ENCODE measurements at regions not wholly inside any gene's neighbourhood (a gene's known extent, or its start where the extent isn't known, plus 50 kb on each side); places are given as distances from the start of the nearest gene placed in this dataset.

DNA sequence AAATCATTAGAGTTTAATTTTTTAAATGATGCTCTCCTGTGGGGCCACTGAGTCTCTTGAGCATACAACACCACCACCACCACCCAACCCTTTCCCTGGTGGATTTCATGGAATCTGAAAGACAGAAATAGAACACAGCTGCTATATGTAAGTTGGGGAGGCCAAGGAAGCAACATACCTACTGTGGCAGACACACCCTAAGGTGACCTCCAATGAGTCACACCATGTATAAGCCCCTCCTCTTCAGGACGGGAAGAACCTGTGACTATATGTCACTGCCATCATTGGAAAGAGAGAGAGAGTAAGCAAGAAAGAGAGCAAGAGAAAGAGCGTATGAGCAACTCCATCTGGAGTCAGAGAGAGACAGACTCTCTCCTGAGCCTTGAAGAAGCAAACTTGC lies 172.4 kb upstream of the NFE2L3 start:
- intact Hi-C loops (cut with micrococcal nuclease), result no loop called here

DNA sequence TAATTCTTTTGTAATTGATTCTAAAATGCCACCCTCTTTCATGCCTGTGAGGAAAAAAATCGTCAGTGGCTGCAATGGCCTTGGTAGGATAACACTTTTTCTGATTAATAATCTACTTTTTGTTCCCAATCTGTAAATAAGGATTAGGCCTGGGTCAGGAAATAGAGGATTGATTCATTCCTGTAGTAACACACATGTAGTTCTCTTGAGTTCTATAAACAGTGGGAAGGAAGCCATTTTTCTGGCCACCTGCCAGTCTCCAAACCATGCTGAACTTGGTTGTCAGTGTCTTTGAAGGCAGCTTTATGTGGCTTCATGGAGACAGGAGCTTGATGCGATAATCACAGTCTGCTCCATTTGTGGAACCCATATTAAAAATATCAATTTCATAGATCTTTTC lies 169.3 kb upstream of the NFE2L3 start:
- Histone ChIP-seq H3K9ac (replicated peaks; ENCODE audit: extremely low read depth, insufficient read depth, low read length) (no peak overlapping the region), H3K4me1 (ENCODE audit: control insufficient read depth, extremely low read depth, insufficient read depth, low read length) (no peaks in the 10 kb centered on the region), H3K9me3 (replicated peaks; ENCODE audit: control insufficient read depth, insufficient read depth, low read length) (no peaks in the 10 kb centered on the region), H3K4me2 (ENCODE audit: insufficient read depth, low read length) (no peak overlapping the region), H3K79me2 (ENCODE audit: control insufficient read depth, insufficient read depth, low read length) (no peaks in the 10 kb centered on the region), H3K27me3 (ENCODE audit: control insufficient read depth in 2 of 2, insufficient read depth in 2 of 2, low read length in 2 of 2) (no peaks in the 10 kb centered on the region), H2AFZ (ENCODE audit: low read depth, low read length) (no peak overlapping the region), H3K27ac (ENCODE audit: insufficient read depth, low read depth, low read length) (no peak overlapping the region), H4K20me1 (replicated peaks; ENCODE audit: control insufficient read depth, extremely low read depth, insufficient read depth, low read length) (no peaks in the 10 kb centered on the region), H3K36me3 (ENCODE audit: control insufficient read depth in 2 of 2, extremely low read depth in 1 of 2, insufficient read depth in 2 of 2, low read length in 2 of 2) (no peaks in the 10 kb centered on the region), H3K9me1 (replicated peaks; ENCODE audit: control insufficient read depth, extremely low read depth, insufficient read depth, low read length) (no peaks in the 10 kb centered on the region), H3K4me3 (replicated peaks in 1 of 3; ENCODE audit: insufficient read depth in 1 of 3, low read depth in 1 of 3, low read length in 3 of 3) (no peak overlapping the region)
- BruUV-seq (replicated peaks), result no TSS peak
- intact Hi-C loops (cut with micrococcal nuclease), result no loop called here
- TF ChIP-seq, protein P1, sequence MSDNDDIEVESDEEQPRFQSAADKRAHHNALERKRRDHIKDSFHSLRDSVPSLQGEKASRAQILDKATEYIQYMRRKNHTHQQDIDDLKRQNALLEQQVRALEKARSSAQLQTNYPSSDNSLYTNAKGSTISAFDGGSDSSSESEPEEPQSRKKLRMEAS (IDR thresholded peaks at IDR 0.05; ENCODE audit: insufficient read depth, insufficient read length), result no peak
- TF ChIP-seq GATA2 (IDR thresholded peaks at IDR 0.05; ENCODE audit: insufficient read depth, insufficient read length, low read depth, low read length), result no peak
- TF ChIP-seq MYC (IDR thresholded peaks at IDR 0.05; ENCODE audit: low read depth, low read length), result no peak
- TF ChIP-seq FOS (IDR thresholded peaks at IDR 0.05; ENCODE audit: borderline replicate concordance, insufficient read depth, low read length), result no peak
- no peak for TF ChIP-seq JUN (IDR thresholded peaks at IDR 0.05; ENCODE audit: borderline replicate concordance, insufficient read depth, insufficient read length, low read depth)
- no peak for TF ChIP-seq EZH2 (IDR thresholded peaks at IDR 0.05; ENCODE audit: borderline replicate concordance, low read depth, low read length, severe bottlenecking)
- TF ChIP-seq POLR2AphosphoS5 (IDR thresholded peaks at IDR 0.05; ENCODE audit: insufficient read depth, low read depth, low read length), result no peak
- TF ChIP-seq POLR2A (IDR thresholded peaks at IDR 0.05; ENCODE audit: low read depth, low read length), result no peak
- TF ChIP-seq, protein P2, sequence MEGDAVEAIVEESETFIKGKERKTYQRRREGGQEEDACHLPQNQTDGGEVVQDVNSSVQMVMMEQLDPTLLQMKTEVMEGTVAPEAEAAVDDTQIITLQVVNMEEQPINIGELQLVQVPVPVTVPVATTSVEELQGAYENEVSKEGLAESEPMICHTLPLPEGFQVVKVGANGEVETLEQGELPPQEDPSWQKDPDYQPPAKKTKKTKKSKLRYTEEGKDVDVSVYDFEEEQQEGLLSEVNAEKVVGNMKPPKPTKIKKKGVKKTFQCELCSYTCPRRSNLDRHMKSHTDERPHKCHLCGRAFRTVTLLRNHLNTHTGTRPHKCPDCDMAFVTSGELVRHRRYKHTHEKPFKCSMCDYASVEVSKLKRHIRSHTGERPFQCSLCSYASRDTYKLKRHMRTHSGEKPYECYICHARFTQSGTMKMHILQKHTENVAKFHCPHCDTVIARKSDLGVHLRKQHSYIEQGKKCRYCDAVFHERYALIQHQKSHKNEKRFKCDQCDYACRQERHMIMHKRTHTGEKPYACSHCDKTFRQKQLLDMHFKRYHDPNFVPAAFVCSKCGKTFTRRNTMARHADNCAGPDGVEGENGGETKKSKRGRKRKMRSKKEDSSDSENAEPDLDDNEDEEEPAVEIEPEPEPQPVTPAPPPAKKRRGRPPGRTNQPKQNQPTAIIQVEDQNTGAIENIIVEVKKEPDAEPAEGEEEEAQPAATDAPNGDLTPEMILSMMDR (IDR thresholded peaks at IDR 0.05; ENCODE audit: extremely low read depth in 1 of 2, insufficient read depth in 1 of 2, low read depth in 1 of 2, low read length in 2 of 2), result no peak
- FAIRE-seq (no peak), DNase-seq (ENCODE audit: low read depth, low spot score) (no peak)
- POLR2A ChIA-PET, result no interaction called here
- dilution Hi-C loops (cut with MboI; ENCODE audit: extremely low pct_ligation_motif_present, low sequenced_read_pairs), result no loop called here
- CTCF ChIA-PET, result no interaction called here

More for the DNA sequence above, 172.4 kb upstream of the NFE2L3 start:
- Histone ChIP-seq H3K9ac (replicated peaks; ENCODE audit: extremely low read depth, insufficient read depth, low read length) (no peak overlapping the region), H3K4me3 (replicated peaks in 1 of 3; ENCODE audit: insufficient read depth in 1 of 3, low read depth in 1 of 3, low read length in 3 of 3) (no peak overlapping the region), H3K4me2 (ENCODE audit: insufficient read depth, low read length) (no peak overlapping the region), H4K20me1 (replicated peaks; ENCODE audit: control insufficient read depth, extremely low read depth, insufficient read depth, low read length) (no peaks in the 10 kb centered on the region), H3K9me3 (replicated peaks; ENCODE audit: control insufficient read depth, insufficient read depth, low read length) (no peaks in the 10 kb centered on the region), H3K9me1 (replicated peaks; ENCODE audit: control insufficient read depth, extremely low read depth, insufficient read depth, low read length) (no peaks in the 10 kb centered on the region), H2AFZ (ENCODE audit: low read depth, low read length) (no peak overlapping the region), H3K27me3 (ENCODE audit: control insufficient read depth in 2 of 2, insufficient read depth in 2 of 2, low read length in 2 of 2) (no peaks in the 10 kb centered on the region), H3K36me3 (ENCODE audit: control insufficient read depth in 2 of 2, extremely low read depth in 1 of 2, insufficient read depth in 2 of 2, low read length in 2 of 2) (no peaks in the 10 kb centered on the region), H3K27ac (ENCODE audit: insufficient read depth, low read depth, low read length) (no peak overlapping the region), H3K79me2 (ENCODE audit: control insufficient read depth, insufficient read depth, low read length) (no peaks in the 10 kb centered on the region), H3K4me1 (ENCODE audit: control insufficient read depth, extremely low read depth, insufficient read depth, low read length) (no peaks in the 10 kb centered on the region)
- FAIRE-seq (no peak), DNase-seq (ENCODE audit: low read depth, low spot score) (no peak)
- dilution Hi-C loops (cut with MboI; ENCODE audit: extremely low pct_ligation_motif_present, low sequenced_read_pairs), result no loop called here
- BruUV-seq (replicated peaks), result no TSS peak
- POLR2A ChIA-PET, result no interaction called here
- no peak for TF ChIP-seq JUN (IDR thresholded peaks at IDR 0.05; ENCODE audit: borderline replicate concordance, insufficient read depth, insufficient read length, low read depth)
- TF ChIP-seq MYC (IDR thresholded peaks at IDR 0.05; ENCODE audit: low read depth, low read length), result no peak
- no peak for TF ChIP-seq FOS (IDR thresholded peaks at IDR 0.05; ENCODE audit: borderline replicate concordance, insufficient read depth, low read length)
- no peak for TF ChIP-seq GATA2 (IDR thresholded peaks at IDR 0.05; ENCODE audit: insufficient read depth, insufficient read length, low read depth, low read length)
- CTCF ChIA-PET, result no interaction called here
